ENCODE measurements at regions not wholly inside any gene's neighbourhood (a gene's known extent, or its start where the extent isn't known, plus 50 kb on each side); places are given as distances from the start of the nearest gene placed in this dataset.
A peak's percentile ranks its signal among the peaks of the same experiment; 100 is the strongest.

GRCh38 chr7:38070718-38071117 lies 107.3 kb upstream of the STARD3NL start:
- DNase-seq (ENCODE audit: low spot score): no peak

- no peak for DNase-seq (ENCODE audit: low spot score)
These were observed 91.2 kb upstream of the STARD3NL start for GRCh38 chr7:38086857-38087256.

- DNase-seq (ENCODE audit: low spot score): no peak
These were observed 75.5 kb upstream of the STARD3NL start for GRCh38 chr7:38102507-38102906.

- peak; percentile 62 for DNase-seq (ENCODE audit: low spot score)
These were observed 72.1 kb upstream of the STARD3NL start for GRCh38 chr7:38105874-38106483.

GRCh38 chr7:38107486-38107893 lies 70.6 kb upstream of the STARD3NL start:
- DNase-seq (ENCODE audit: low spot score): peak; percentile 78

- no peak for DNase-seq (ENCODE audit: low spot score)
These were observed 66.0 kb upstream of the STARD3NL start for GRCh38 chr7:38112075-38112474.

- no peak for DNase-seq (ENCODE audit: low spot score)
These were observed 58.0 kb upstream of the STARD3NL start for GRCh38 chr7:38120076-38120475.

- no peak for DNase-seq (ENCODE audit: low spot score)
These were observed 55.5 kb upstream of the STARD3NL start for GRCh38 chr7:38122501-38122900.

- DNase-seq (ENCODE audit: low spot score): no peak
These were observed 54.6 kb upstream of the STARD3NL start for GRCh38 chr7:38123494-38123893.

GRCh38 chr7:38127216-38128207 lies 50.5 kb upstream of the STARD3NL start:
- no peak for DNase-seq (ENCODE audit: low spot score)

Data from CD4-positive, alpha-beta T cell treated with Interleukin-2 at 100 ng/mL for 4 hours (primary cell).